ENCODE measurements at regions not wholly inside any gene's neighbourhood (a gene's known extent, or its start where the extent isn't known, plus 50 kb on each side); places are given as distances from the start of the nearest gene placed in this dataset.

DNA sequence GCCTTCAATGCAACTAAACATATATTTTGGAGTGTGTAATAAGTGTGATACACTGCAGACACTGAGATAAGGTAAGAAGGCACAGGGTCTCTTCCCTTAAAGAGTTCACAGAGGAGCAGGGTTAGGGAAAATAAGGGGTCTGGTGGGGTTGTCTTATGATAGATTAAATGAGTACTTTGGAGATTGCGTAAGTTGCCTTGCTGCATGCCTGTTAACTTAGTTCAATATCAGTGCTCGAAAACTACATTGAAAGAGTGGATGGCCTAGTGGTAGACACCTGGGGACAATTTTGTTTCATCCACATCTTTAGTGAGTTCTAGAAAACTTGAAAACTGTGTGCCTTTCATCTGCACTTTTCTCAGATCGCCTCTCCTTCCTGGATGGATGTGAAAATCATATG is 123.2 kb upstream of the BTBD3 start:
- TF ChIP-seq, protein P1, sequence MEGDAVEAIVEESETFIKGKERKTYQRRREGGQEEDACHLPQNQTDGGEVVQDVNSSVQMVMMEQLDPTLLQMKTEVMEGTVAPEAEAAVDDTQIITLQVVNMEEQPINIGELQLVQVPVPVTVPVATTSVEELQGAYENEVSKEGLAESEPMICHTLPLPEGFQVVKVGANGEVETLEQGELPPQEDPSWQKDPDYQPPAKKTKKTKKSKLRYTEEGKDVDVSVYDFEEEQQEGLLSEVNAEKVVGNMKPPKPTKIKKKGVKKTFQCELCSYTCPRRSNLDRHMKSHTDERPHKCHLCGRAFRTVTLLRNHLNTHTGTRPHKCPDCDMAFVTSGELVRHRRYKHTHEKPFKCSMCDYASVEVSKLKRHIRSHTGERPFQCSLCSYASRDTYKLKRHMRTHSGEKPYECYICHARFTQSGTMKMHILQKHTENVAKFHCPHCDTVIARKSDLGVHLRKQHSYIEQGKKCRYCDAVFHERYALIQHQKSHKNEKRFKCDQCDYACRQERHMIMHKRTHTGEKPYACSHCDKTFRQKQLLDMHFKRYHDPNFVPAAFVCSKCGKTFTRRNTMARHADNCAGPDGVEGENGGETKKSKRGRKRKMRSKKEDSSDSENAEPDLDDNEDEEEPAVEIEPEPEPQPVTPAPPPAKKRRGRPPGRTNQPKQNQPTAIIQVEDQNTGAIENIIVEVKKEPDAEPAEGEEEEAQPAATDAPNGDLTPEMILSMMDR (IDR thresholded peaks at IDR 0.05; ENCODE audit: low read length), result no peak
- TF ChIP-seq EZH2 (optimal IDR thresholded peaks at IDR 0.05; ENCODE audit: low read depth, low read length) (no peak), EZH2phosphoT487 (IDR thresholded peaks at IDR 0.05; ENCODE audit: low read length) (no peak)
